ENCODE measurements at regions not wholly inside any gene's neighbourhood (a gene's known extent, or its start where the extent isn't known, plus 50 kb on each side); places are given as distances from the start of the nearest gene placed in this dataset.
"Not testable (repeated sequence)": the region's sequence is repeated elsewhere in the genome, so short reads cannot be mapped to it uniquely, and the experiment has no call there.

DNA sequence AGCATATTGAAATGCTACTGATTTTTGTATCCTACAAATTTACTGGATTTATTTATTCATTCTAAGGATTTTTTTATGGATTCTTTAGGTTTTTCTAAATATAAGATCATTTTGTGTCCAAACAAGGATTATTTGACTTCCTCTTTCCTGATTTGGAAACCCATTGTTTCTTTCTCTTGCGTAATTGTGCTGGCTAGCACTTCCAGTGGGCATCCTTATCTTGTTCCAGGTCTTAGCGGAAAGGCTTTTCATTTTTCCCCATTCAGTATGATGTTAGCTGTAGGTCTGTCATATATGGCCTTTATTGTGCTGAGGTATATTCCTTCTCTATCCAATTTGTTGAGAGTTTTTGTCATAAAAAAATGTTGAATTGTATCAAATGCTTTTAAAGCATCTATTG, 57.2 kb upstream of the RHOJ start:
- FAIRE-seq (no peak), DNase-seq (ENCODE audit: insufficient read length, low spot score) (no peak)

DNA sequence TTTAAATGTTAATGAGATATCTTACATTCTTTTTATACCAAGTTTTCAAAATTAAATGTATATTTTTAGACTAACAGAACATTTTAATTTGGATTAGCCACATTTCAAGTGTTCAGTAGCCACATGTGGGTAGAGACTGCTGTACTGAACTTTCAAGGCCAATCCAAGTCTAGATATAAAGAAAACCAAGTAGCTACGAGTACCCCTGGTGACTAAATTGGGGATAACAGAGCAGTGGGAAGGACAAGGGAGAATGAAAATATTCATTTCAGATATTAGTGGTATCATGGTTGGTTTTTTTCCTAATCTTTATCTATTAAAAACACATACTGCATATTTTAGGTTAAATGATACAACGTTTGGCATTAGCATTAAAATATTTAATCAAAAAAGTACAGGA, 69.4 kb upstream of the RHOJ start:
- FAIRE-seq (peak; percentile 92), DNase-seq (ENCODE audit: insufficient read length, low spot score) (peak; percentile 69)

DNA sequence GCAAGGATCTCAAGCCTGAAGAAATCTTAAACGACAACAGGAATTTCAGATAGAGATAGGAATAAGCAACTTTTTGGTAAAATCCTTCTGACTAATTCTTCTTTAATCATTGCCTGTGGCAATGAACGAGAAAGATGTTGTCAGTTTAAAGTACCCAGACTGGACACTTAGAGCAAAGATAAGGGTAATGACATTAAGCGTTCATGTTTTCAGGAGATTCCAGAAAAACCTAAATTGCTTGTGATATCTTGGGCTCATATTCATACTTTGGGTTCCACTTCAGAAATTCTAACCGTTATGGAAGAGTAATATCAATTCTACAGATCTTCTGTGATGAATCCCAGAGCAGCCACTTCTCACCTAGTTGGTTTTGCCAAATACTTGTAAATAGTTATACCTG, 73.7 kb upstream of the RHOJ start:
- FAIRE-seq: no peak

DNA sequence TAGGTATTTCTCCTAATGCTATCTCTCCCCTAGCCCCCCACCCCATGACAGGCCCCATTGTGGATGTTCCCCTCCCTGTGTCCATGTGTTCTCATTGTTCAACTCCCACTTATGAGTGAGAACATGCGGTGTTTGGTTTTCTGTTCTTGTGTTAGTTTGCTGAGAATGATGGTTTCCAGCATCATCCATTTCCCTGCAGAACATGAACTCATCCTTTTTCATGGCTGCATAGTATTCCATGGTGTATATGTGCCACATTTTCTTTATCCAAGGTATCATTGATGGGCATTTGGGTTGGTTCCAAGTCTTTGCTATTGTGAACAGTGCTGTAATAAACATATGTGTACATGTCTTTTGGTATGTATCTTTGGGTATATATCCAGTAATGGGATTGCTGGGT, 61.2 kb upstream of the KCNH5 start:
- not testable (repeated sequence) for FAIRE-seq; DNase-seq (ENCODE audit: insufficient read length, low spot score)

More for the DNA sequence above, 73.7 kb upstream of the RHOJ start:
- DNase-seq (ENCODE audit: insufficient read length, low spot score): no peak

DNA sequence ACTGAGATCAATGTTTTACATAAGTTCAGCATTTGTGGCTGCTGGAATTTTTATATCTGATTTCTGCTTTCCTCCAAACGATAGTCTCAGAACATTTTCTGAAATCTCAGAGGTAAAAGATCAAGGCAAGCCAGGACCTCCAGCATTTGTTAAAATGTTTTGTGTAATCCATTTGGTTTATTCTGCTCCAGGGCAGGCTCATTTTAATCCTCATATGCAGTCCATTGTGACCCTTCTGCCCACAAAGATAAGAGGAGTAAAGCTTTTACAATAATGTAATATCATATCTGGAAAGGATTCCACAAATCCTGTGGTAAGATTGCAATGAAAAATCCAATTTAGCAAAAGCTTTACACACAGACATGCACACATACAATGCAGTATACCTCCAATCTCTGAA, 55.3 kb upstream of the KCNH5 start:
- peak; percentile 85 for FAIRE-seq
- no peak for DNase-seq (ENCODE audit: insufficient read length, low spot score)

DNA sequence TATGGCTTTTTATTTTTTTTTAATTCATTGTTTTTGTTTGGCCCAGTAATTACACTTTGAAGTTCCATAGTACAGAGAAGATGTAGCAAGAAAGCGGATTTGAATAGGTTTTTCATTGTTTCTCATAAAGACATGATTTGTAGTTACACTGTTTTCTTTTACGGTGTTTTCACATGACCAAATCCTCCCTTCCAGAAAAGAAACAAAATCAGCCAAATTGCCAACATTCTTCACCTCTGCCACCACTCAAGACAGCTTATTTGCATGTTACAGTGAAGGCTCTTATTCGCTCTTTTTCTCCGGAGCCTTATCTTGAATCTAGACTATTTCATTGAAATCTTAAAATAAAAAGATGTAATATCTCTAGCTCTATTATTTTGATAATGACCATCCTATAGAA, 50.9 kb upstream of the KCNH5 start:
- DNase-seq (ENCODE audit: insufficient read length, low spot score) (no peak), FAIRE-seq (peak; percentile 70)
